CD4-positive, alpha-beta memory T cell (primary cell): ENCODE measurements at regions not wholly inside any gene's neighbourhood (a gene's known extent, or its start where the extent isn't known, plus 50 kb on each side); places are given as distances from the start of the nearest gene placed in this dataset.
A peak's percentile ranks its signal among the peaks of the same experiment; 100 is the strongest.

ENCODE experiments used
- CTCF ChIA-PET: fragments of 350-600 bp; sonication (Branson Sonifier 250); formaldehyde crosslinking; loops from one replicate; lab custom pipeline; 2021; ENCODE audit warnings: inconsistent platforms; ENCODE audit not compliant: partially characterized antibody; lab: Charles Lee
- POLR2A ChIA-PET: fragments of 350-600 bp; sonication (Branson Sonifier 250); formaldehyde crosslinking; loops from one replicate; lab custom pipeline; 2021; ENCODE audit not compliant: partially characterized antibody; lab: Charles Lee
- DNase-seq, 5 donors: peaks; one replicate each; pipeline versions ENCODE4 v3.0.0 to v3.0.0-alpha.2; 2020 to 2022; ENCODE audit warnings: mixed read lengths in 1 of 5
- H3K27ac ChIP-seq: one replicate; pipeline ENCODE4 v1.7.0; 2013; ENCODE audit warnings: low read depth, low read length
- H3K27me3 ChIP-seq: 2 replicates; pipeline ENCODE4 v1.7.0; 2013; ENCODE audit warnings: mild to moderate bottlenecking, low read length, moderate library complexity; ENCODE audit not compliant: insufficient read depth
- H3K36me3 ChIP-seq: 2 replicates; pipeline ENCODE4 v1.7.0; 2013; ENCODE audit warnings: mild to moderate bottlenecking, low read length, moderate library complexity; ENCODE audit not compliant: insufficient read depth
- H3K4me1 ChIP-seq: 2 replicates; pipeline ENCODE4 v1.7.0; 2013; ENCODE audit warnings: mild to moderate bottlenecking, low read length, moderate library complexity; ENCODE audit not compliant: insufficient read depth
- H3K4me3 ChIP-seq, 2 donors: one replicate each; pipeline ENCODE4 v1.7.0; 2013; ENCODE audit warnings: low read length in 2 of 2, mild to moderate bottlenecking in 1 of 2
- H3K9me3 ChIP-seq, 2 donors: one replicate each; pipeline ENCODE4 v1.7.0; 2013; ENCODE audit warnings: low read length in 2 of 2, control low read depth in 1 of 2; ENCODE audit not compliant: control insufficient read depth in 1 of 2
- H3K27ac Mint-ChIP-seq, 7 donors: one replicate each; pipeline ENCODE4 v1.8.0; 2020 to 2021; ENCODE audit warnings: mixed read lengths in 7 of 7, mild to moderate bottlenecking in 6 of 7, inconsistent platforms in 3 of 7, moderate library complexity in 3 of 7
- H3K27me3 Mint-ChIP-seq, 2 donors: one replicate each; pipeline ENCODE4 v1.8.0; 2020 to 2021; ENCODE audit warnings: mixed read lengths in 2 of 2
- H3K36me3 Mint-ChIP-seq, 2 donors: one replicate each; pipeline ENCODE4 v1.8.0; 2020 to 2021; ENCODE audit warnings: mixed read lengths in 2 of 2, inconsistent platforms in 1 of 2, mild to moderate bottlenecking in 1 of 2
- H3K4me1 Mint-ChIP-seq, 4 donors: one replicate each; pipeline ENCODE4 v1.8.0; 2020 to 2021; ENCODE audit warnings: mixed read lengths in 4 of 4, mild to moderate bottlenecking in 1 of 4
- H3K4me3 Mint-ChIP-seq, 8 donors: one replicate each; pipeline ENCODE4 v1.8.0; 2020 to 2021; ENCODE audit warnings: mixed read lengths in 8 of 8, mild to moderate bottlenecking in 7 of 8, moderate library complexity in 6 of 8, inconsistent platforms in 3 of 8
- H3K9me3 Mint-ChIP-seq, 8 donors: one replicate each; pipeline ENCODE4 v1.8.0; 2020 to 2021; ENCODE audit warnings: mixed read lengths in 8 of 8, mild to moderate bottlenecking in 5 of 8, inconsistent platforms in 3 of 8, moderate library complexity in 1 of 8
- intact Hi-C: fragments of 100-400 bp; cut with micrococcal nuclease; formaldehyde crosslinking; loops from one replicate; pipeline ENCODE4 v1.15.1; 2023

DNA sequence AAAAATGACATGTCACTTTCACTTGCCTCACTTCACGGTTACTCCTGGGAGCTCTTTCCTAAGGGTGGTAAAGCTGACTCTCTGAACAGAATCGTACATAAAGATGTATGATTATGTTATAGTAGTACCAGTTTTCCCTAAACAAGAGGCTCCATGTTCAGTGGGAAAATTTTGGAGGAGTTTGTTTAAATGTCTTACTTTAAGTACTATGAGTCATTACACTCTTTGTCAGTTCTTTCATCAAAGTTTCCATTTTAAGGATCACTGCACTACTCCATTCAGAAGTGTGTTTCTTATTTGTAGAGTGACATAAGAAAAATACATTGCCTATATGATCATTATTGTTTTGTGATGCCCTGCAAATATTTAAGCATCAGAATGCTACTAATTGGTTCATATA lies 121.1 kb upstream of the FIGN start:
- POLR2A ChIA-PET: no interaction called here
- Histone ChIP-seq H3K4me1 (no peaks in the 10 kb centered on the region), H3K27ac (no peak overlapping the region), H3K36me3 (no peaks in the 10 kb centered on the region), H3K9me3 (no peaks in the 10 kb centered on the region), H3K4me3 (no peak overlapping the region), H3K27me3 (no peaks in the 10 kb centered on the region)
- no peaks in the 10 kb centered on the region for H3K4me1 Mint-ChIP-seq
- no peaks in the 10 kb centered on the region for H3K27me3 Mint-ChIP-seq
- CTCF ChIA-PET: no interaction called here
- intact Hi-C loops: no loop called here
- H3K27ac Mint-ChIP-seq: no peak overlapping the region
- no peak for DNase-seq
- peaks cover 0 to 5% (median 2%) of the 10 kb centered on the region in 8 donors for H3K9me3 Mint-ChIP-seq
- no peaks in the 10 kb centered on the region for H3K36me3 Mint-ChIP-seq
- no peak overlapping the region for H3K4me3 Mint-ChIP-seq

DNA sequence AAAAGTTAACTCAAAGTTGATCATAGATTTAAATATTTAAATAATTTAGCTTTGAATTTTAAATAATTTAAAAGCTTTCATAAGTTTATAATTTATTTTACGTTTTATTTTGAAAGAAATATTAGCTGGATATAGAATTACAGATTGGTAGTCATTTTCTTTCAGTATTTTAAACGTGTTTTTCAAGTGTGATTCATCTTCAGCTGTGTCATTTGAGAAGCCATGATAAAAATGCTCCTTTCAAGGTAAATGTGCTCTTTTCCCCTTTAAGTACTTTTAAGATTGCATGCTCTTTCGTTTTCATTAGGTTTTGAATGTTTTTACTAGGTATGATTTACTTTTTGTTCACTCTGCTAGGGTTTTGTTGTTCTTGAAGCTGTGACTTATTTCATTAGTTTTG lies 116.8 kb upstream of the FIGN start:
- Histone ChIP-seq H3K4me1 (no peaks in the 10 kb centered on the region), H3K4me3 (no peak overlapping the region), H3K27me3 (no peaks in the 10 kb centered on the region), H3K36me3 (no peaks in the 10 kb centered on the region), H3K27ac (no peak overlapping the region), H3K9me3 (no peaks in the 10 kb centered on the region)
- POLR2A ChIA-PET: no interaction called here
- Mint-ChIP-seq H3K4me3 (no peak overlapping the region), H3K36me3 (no peaks in the 10 kb centered on the region), H3K4me1 (no peaks in the 10 kb centered on the region), H3K9me3 (peaks cover 0 to 11% (median 5%) of the 10 kb centered on the region in 8 donors), H3K27me3 (no peaks in the 10 kb centered on the region), H3K27ac (no peak overlapping the region)
- CTCF ChIA-PET: no interaction called here
- DNase-seq: no peak
- intact Hi-C loops: no loop called here

DNA sequence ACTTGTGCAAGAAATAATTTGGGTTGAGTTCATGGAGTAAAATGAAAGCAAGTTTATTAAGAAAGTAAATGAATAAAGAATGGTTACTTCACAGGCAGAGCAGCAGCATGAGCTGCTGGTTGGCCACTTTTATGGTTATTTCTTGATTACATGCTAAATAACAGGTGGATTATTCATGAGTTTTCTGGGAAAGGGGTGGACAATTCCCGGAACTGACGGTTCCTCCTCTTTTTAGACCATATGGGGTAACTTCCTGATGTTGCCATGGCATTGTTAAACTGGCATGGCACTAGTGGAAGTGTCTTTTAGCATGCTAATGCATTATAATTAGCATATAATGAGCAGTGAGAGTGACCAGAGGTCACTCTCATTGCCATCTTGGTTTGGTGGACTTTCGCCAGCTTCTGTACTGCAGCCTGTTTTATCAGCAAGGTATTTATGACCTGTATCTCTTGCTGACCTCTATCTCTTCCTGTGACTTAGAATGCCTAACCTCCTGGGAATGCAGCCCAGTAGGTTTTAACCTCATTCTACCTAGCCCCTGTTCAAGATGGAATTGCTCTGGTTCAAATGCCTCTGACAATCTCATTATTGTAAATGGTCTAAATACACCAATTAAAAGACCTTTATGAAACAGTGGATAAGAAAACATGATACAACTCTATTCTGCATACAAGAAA lies 114.1 kb upstream of the FIGN start:
- H3K27ac ChIP-seq: no peak overlapping the region
- no peaks in the 10 kb centered on the region for H3K4me1 Mint-ChIP-seq
- no peak overlapping the region for H3K4me3 ChIP-seq
- ChIA-PET POLR2A (no interaction called here), CTCF (no interaction called here)
- intact Hi-C loops: no loop called here
- H3K27ac Mint-ChIP-seq: no peak overlapping the region
- H3K27me3 Mint-ChIP-seq: no peaks in the 10 kb centered on the region
- no peaks in the 10 kb centered on the region for H3K9me3 ChIP-seq
- no peaks in the 10 kb centered on the region for H3K36me3 ChIP-seq
- peaks cover 0 to 10% (median 5%) of the 10 kb centered on the region in 8 donors for H3K9me3 Mint-ChIP-seq
- no peaks in the 10 kb centered on the region for H3K27me3 ChIP-seq
- no peaks in the 10 kb centered on the region for H3K36me3 Mint-ChIP-seq
- no peaks in the 10 kb centered on the region for H3K4me1 ChIP-seq
- H3K4me3 Mint-ChIP-seq: no peak overlapping the region
- DNase-seq: no peak

DNA sequence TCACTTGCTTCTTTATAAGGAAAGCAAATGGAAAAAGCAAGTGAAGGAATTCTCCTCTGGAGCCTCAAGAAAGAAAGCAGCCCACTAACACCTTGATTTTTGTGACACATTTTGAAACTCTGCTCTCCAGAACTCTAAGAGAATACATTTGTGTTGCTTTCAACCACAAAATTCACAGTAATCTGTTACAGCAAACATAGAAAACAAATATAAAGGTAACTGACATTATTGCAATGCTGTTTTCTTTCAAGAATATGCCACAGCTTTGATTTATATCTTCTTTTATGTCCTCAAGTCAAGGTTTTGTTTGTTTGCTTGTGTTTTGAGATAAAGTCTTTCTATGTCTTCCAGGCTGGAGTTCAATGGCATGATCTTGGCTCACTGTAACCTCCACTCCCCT lies 103.1 kb upstream of the FIGN start:
- no peaks in the 10 kb centered on the region for H3K36me3 ChIP-seq
- intact Hi-C loops: no loop called here
- H3K27ac Mint-ChIP-seq: no peak overlapping the region
- DNase-seq: no peak
- peaks cover 0 to 7% (median 3%) of the 10 kb centered on the region in 8 donors for H3K9me3 Mint-ChIP-seq
- H3K4me3 ChIP-seq: no peak overlapping the region
- H3K4me1 ChIP-seq: no peaks in the 10 kb centered on the region
- H3K4me1 Mint-ChIP-seq: no peaks in the 10 kb centered on the region
- ChIA-PET CTCF (no interaction called here), POLR2A (no interaction called here)
- H3K27me3 ChIP-seq: no peaks in the 10 kb centered on the region
- H3K27ac ChIP-seq: no peak overlapping the region
- H3K27me3 Mint-ChIP-seq: no peaks in the 10 kb centered on the region
- H3K9me3 ChIP-seq: no peaks in the 10 kb centered on the region
- H3K4me3 Mint-ChIP-seq: no peak overlapping the region
- H3K36me3 Mint-ChIP-seq: no peaks in the 10 kb centered on the region

DNA sequence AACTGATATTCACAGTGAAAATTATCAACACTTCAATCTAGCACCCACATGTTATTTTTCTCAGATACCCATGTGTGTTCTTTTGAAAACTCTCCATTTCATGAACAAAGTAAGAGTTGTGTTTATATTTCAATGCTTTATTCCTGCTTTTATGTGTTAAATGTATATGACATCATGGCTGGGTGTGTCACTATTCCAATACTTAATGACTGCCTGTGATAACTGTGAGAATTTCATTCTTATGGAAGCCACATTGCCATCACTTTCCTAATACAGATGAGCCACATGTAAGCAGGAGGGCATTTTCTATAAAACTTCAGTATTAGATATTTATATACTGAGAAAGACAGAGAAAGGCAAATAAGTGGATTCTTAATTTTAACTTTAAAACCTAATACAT lies 100.4 kb upstream of the FIGN start:
- Mint-ChIP-seq H3K4me3 (no peak overlapping the region), H3K4me1 (no peaks in the 10 kb centered on the region), H3K9me3 (peaks cover 0 to 16% (median 4%) of the 10 kb centered on the region in 8 donors), H3K36me3 (no peaks in the 10 kb centered on the region), H3K27ac (no peak overlapping the region), H3K27me3 (no peaks in the 10 kb centered on the region)
- H3K4me1 ChIP-seq: no peaks in the 10 kb centered on the region
- CTCF ChIA-PET: no interaction called here
- no peaks in the 10 kb centered on the region for H3K27me3 ChIP-seq
- no peak for DNase-seq
- no peak overlapping the region for H3K4me3 ChIP-seq
- intact Hi-C loops: no loop called here
- POLR2A ChIA-PET: no interaction called here
- H3K27ac ChIP-seq: no peak overlapping the region
- H3K9me3 ChIP-seq: no peaks in the 10 kb centered on the region
- H3K36me3 ChIP-seq: no peaks in the 10 kb centered on the region

DNA sequence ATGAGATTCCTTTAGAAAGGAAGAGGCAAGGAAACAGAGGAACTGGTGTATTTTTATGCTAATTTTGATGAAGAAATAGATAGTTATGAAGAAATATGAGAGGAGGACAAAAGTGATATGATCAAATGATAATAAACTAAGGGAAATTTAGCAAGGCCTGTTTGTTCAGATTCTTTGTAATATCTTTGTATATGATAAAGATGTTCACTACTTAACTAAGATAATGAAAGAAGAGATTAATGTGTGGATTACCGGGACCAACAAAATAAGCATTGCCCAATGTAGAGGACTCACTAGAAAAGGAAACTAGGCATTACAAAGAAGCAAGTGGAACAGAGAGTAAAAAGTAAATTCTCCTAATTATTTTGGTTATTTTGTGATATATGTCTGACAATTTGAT lies 99.0 kb upstream of the FIGN start:
- Histone ChIP-seq H3K27me3 (no peaks in the 10 kb centered on the region), H3K27ac (no peak overlapping the region), H3K9me3 (no peaks in the 10 kb centered on the region), H3K4me1 (no peaks in the 10 kb centered on the region), H3K36me3 (no peaks in the 10 kb centered on the region), H3K4me3 (no peak overlapping the region)
- Mint-ChIP-seq H3K4me1 (no peaks in the 10 kb centered on the region), H3K36me3 (no peaks in the 10 kb centered on the region), H3K9me3 (peaks cover 0 to 16% (median 3%) of the 10 kb centered on the region in 8 donors), H3K4me3 (no peak overlapping the region), H3K27me3 (no peaks in the 10 kb centered on the region), H3K27ac (peak overlapping the region in 1 of 7 donors; percentile 46)
- no peak for DNase-seq
- ChIA-PET POLR2A (no interaction called here), CTCF (no interaction called here)
- intact Hi-C loops: no loop called here

DNA sequence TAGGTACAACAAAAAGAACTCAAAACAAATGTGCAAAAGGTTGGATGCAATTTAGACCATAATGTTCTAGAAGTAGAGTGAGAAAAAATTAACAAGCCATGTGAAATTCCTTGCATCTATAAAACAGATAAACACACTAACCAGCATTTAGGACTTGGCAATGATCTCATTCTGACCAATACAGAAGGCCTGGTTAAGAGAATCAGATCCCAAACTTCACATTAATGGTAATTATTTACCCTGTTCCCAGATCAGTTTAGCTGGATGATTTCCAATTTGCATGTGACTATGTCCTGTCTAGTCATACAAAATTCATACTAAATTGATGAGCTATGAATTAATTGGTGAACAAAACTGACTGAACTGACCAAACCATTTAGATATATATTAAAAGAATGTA lies 98.4 kb upstream of the FIGN start:
- H3K9me3 Mint-ChIP-seq: peaks cover 3 to 21% (median 7%) of the 10 kb centered on the region in 8 donors
- H3K4me1 ChIP-seq: no peaks in the 10 kb centered on the region
- H3K36me3 Mint-ChIP-seq: no peaks in the 10 kb centered on the region
- CTCF ChIA-PET: no interaction called here
- no peak overlapping the region for H3K27ac ChIP-seq
- no peak for DNase-seq
- no peaks in the 10 kb centered on the region for H3K36me3 ChIP-seq
- no peaks in the 10 kb centered on the region for H3K27me3 ChIP-seq
- H3K4me3 Mint-ChIP-seq: no peak overlapping the region
- H3K27me3 Mint-ChIP-seq: no peaks in the 10 kb centered on the region
- no peak overlapping the region for H3K4me3 ChIP-seq
- intact Hi-C loops: no loop called here
- no peaks in the 10 kb centered on the region for H3K4me1 Mint-ChIP-seq
- POLR2A ChIA-PET: no interaction called here
- H3K27ac Mint-ChIP-seq: no peak overlapping the region
- no peaks in the 10 kb centered on the region for H3K9me3 ChIP-seq

DNA sequence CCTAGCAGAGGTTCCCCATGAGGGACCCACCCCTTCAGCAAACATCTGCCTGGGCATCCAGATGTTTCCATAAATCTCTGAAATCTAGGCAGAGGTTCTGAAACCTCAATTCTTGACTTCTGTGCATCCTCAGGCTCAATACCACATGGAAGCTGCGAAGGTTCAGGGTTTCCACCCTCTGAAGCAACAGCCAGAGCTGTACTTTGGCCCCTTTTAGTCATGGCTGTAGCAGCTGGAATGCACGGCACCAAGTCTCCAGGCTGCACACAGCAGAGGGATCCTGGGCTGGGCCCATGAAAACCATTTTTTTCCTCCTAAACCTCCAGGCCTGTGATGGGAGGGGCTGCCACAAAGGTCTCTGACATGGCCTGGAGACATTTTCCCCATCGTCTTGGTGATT lies 93.0 kb upstream of the FIGN start:
- POLR2A ChIA-PET: no interaction called here

More for the DNA sequence above, 93.0 kb upstream of the FIGN start:
- peaks cover 0 to 36% (median 17%) of the 10 kb centered on the region in 8 donors for H3K9me3 Mint-ChIP-seq
- Histone ChIP-seq H3K9me3 (no peaks in the 10 kb centered on the region), H3K4me1 (no peaks in the 10 kb centered on the region), H3K27ac (no peak overlapping the region), H3K36me3 (no peaks in the 10 kb centered on the region), H3K27me3 (no peaks in the 10 kb centered on the region), H3K4me3 (no peak overlapping the region)
- no peaks in the 10 kb centered on the region for H3K27me3 Mint-ChIP-seq
- H3K4me3 Mint-ChIP-seq: no peak overlapping the region
- intact Hi-C loops: no loop called here
- no peaks in the 10 kb centered on the region for H3K36me3 Mint-ChIP-seq
- H3K4me1 Mint-ChIP-seq: no peaks in the 10 kb centered on the region
- CTCF ChIA-PET: no interaction called here
- no peak overlapping the region for H3K27ac Mint-ChIP-seq
- no peak for DNase-seq
